Psoas muscle (tissue), 7 donors: ENCODE measurements at regions not wholly inside any gene's neighbourhood (a gene's known extent, or its start where the extent isn't known, plus 50 kb on each side); places are given as distances from the start of the nearest gene placed in this dataset.

Experiments
- ATAC-seq, 4 donors: fragments of 200-7000 bp; cut with Tn5 transposase; one replicate each; pipeline ENCODE4 v1.9.1; 2020; ENCODE audit warnings: moderate library complexity in 3 of 4, mild to moderate bottlenecking in 2 of 4
- DNase-seq, 2 donors: peaks; one replicate each; pipeline ENCODE4 v3.0.0-alpha.2; 2020
- H3K27ac ChIP-seq: fragments of 200-600 bp; one replicate; pipeline ENCODE4 v1.8.0; 2022
- H3K27me3 ChIP-seq, 3 donors: fragments of 200-600 bp in 1 of 3; one replicate each; pipeline versions ENCODE4 v1.6.1 to v1.8.0; 2013 to 2022; ENCODE audit warnings: low read length in 2 of 3, mild to moderate bottlenecking in 2 of 3, moderate library complexity in 1 of 3; ENCODE audit not compliant: insufficient read depth in 3 of 3
- H3K36me3 ChIP-seq, 2 donors: fragments of 200-600 bp in 1 of 2; one replicate each; pipeline versions ENCODE4 v1.6.1 to v1.8.0; 2013 to 2022; ENCODE audit warnings: low read depth in 1 of 2, mild to moderate bottlenecking in 1 of 2, moderate library complexity in 1 of 2; ENCODE audit not compliant: insufficient read depth in 1 of 2
- H3K4me1 ChIP-seq: fragments of 200-600 bp; one replicate; pipeline ENCODE4 v1.8.0; 2022
- H3K4me3 ChIP-seq: fragments of 200-600 bp; one replicate; pipeline ENCODE4 v1.8.0; 2022; ENCODE audit warnings: mild to moderate bottlenecking
- H3K9me3 ChIP-seq: fragments of 200-600 bp; one replicate; pipeline ENCODE4 v1.8.0; 2022
- WGBS, 3 donors: extraction: QIAGEN DNeasy Blood & Tissue Kit; methylation state at CpG; one replicate each; pipeline versions ENCODE4 v1.1.6 to v1.1.7; 2013; 5-methylcytosine and 5-hydroxymethylcytosine counted together
- intact Hi-C, 2 donors: fragments of 100-400 bp; cut with DNase I; formaldehyde crosslinking; loops; one replicate each; pipeline versions ENCODE4 v1.11.0 to v1.14.2; 2022
- TF ChIP-seq, protein P1 (sequence below): fragments of 200-600 bp; IDR thresholded peaks from one replicate; pipeline ENCODE4 v1.8.0; 2022; ENCODE audit warnings: antibody characterized with exemption
- donor health status: healthy with polysubstance abuse.
- donor health status: DM: no; HTN: no; CAD: no; lungs with moderate emphysema.
- donor health status: Bipolar disorder and iron deficiency.
- donor health status: healthy.
- donor health status: DM: yes; HTN: yes; CAD: no.
- donor health status: DM: no; HTN: no; CAD: no.
- donor health status: DM: yes; HTN: yes; CAD: no.

DNA sequence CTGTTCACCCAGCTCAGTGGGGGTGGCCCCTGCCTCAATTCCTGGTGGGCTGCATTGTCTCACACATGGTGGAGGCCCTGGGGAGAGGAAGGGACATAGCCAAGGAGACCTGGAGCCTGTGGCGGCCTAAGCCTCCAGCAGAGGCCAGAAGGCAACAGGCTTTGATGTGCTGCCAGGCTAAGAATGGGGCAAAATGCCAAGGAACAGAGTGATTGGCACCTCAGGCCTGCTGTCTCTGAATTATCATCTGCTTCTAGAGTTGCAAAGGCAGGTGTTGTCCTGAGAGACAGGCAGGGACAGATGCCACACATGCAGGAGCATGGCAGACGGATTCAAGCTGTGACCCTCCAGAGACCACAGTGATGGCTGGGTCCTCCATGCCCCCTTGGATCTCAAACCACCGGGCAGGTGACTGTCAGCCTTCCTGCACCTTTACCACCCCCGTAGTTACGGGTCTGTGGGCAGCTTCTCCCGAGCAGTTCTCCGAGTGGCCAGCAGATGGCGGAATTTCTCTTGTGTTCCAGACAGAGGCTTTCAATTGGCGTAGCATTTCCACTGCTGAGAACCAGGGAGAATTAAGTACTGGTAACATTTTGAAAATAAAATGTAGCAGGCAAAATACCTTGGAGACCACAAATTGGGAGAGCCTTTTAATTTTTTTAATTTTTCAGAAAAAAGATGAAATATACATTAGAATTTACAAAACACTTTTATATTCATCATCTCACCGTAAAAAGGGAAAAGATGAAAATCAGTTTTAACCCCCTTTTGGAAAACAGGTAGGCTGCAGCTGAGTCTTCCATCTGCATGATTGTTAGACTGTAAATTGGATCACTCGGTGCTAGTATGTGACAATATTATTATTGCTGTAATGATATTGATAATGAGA is 525.5 kb upstream of the CFAP20DC start:
- H3K4me1 ChIP-seq, result no peaks in the 10 kb centered on the region
- H3K9me3 ChIP-seq, result no peaks in the 10 kb centered on the region
- intact Hi-C loops, result loop anchor here (2.0 to 5.0 kb wide), 2 partner anchors 282 to 283 kb away; no protein-coding TSS in a partner anchor
- H3K27ac ChIP-seq, result no peak overlapping the region
- WGBS, 3 donors, result 14 to 19% (median 18%) methylated on average over 11 of the region's 11 CpGs
- H3K36me3 ChIP-seq, result no peaks in the 10 kb centered on the region
- TF ChIP-seq, protein P1, sequence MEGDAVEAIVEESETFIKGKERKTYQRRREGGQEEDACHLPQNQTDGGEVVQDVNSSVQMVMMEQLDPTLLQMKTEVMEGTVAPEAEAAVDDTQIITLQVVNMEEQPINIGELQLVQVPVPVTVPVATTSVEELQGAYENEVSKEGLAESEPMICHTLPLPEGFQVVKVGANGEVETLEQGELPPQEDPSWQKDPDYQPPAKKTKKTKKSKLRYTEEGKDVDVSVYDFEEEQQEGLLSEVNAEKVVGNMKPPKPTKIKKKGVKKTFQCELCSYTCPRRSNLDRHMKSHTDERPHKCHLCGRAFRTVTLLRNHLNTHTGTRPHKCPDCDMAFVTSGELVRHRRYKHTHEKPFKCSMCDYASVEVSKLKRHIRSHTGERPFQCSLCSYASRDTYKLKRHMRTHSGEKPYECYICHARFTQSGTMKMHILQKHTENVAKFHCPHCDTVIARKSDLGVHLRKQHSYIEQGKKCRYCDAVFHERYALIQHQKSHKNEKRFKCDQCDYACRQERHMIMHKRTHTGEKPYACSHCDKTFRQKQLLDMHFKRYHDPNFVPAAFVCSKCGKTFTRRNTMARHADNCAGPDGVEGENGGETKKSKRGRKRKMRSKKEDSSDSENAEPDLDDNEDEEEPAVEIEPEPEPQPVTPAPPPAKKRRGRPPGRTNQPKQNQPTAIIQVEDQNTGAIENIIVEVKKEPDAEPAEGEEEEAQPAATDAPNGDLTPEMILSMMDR, result peak; percentile 95
- no peaks in the 10 kb centered on the region for H3K27me3 ChIP-seq
- H3K4me3 ChIP-seq, result no peak overlapping the region
- peak; percentile 74 to 88 (median 80) for ATAC-seq
- DNase-seq, result peak; percentile 77 to 87

DNA sequence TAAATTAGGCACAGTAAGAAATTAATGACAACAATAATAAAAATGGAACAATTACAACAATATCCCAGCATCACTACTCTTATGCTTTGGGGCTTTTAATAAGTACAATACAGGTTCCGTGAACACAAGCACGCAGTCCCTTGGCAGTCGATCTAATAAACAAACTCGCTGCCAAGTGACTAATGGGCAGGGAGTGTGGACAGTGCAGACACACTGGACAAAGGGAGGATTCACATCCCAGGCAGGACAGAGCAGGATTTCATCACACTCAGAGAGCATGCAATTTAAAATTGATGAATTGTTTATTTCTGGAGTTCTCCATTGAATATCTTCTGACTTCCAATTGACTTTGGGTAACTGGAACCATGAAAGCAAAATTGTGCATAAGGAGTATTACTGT is 524.1 kb upstream of the CFAP20DC start:
- H3K4me1 ChIP-seq, result no peaks in the 10 kb centered on the region
- no peaks in the 10 kb centered on the region for H3K27me3 ChIP-seq
- H3K36me3 ChIP-seq, result no peaks in the 10 kb centered on the region
- H3K4me3 ChIP-seq, result no peak overlapping the region
- TF ChIP-seq, protein P1, result no peak
- no peaks in the 10 kb centered on the region for H3K9me3 ChIP-seq
- 14 to 30% (median 19%) methylated on average over 4 of the region's 4 CpGs for WGBS, 3 donors
- no peak overlapping the region for H3K27ac ChIP-seq
- intact Hi-C loops, result loop anchor here in 1 of 2 donors (2.0 kb wide), 1 partner anchor 285 kb away; no protein-coding TSS in a partner anchor
- ATAC-seq, result peak; percentile 58 to 85 (median 76)
- DNase-seq, result peak in 1 of 2 donors; percentile 24

DNA sequence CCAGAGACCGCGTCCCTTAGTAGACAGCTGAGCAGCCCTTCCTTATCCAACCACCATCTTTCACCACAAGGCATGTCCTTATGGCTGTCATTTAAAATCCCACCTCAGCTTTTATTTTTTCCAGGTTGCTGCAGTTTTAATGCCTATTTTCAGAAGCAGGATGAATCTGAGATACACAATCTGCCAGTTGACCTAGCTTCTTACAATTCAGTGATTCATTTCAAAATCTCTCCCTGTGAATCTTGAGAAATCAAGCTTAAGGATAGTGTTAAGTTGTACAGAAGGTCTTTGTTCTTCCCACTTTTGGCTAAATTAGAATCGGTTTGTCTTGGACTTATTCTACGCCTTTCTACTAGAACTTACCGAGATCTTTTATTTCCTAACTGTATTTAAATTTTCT is 522.3 kb upstream of the CFAP20DC start:
- no peaks in the 10 kb centered on the region for H3K27me3 ChIP-seq
- 94 to 97% (median 94%) methylated on average over 5 of the region's 5 CpGs for WGBS, 3 donors

DNA sequence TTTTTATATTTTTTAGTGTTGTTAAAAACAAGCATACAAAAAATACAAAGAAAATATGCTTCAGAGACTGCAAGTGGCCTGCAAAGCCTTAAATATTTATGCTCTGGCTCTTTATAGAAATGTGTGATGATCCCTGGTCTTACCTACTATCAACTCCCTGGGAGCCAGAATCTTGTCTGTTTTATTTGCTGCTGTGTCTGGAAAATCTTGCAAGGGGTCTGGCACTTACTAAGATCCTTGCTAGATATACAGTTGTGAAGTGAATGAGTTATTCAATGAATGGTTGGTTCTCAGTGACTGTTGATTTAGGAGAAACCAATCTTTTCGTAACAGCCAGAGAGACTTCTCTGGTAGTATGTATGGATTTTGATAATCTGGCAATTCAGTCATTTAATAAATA is 521.0 kb upstream of the CFAP20DC start:
- H3K9me3 ChIP-seq, result no peaks in the 10 kb centered on the region
- no peaks in the 10 kb centered on the region for H3K4me1 ChIP-seq
- WGBS, 3 donors, result 91 to 100% (median 97%) methylated on average over 1 of the region's 1 CpG
- DNase-seq (no peak), ATAC-seq (no peak)
- no peaks in the 10 kb centered on the region for H3K36me3 ChIP-seq
- no peaks in the 10 kb centered on the region for H3K27me3 ChIP-seq
- intact Hi-C loops, result no loop called here
- no peak overlapping the region for H3K27ac ChIP-seq
- TF ChIP-seq, protein P1, result no peak
- no peak overlapping the region for H3K4me3 ChIP-seq

More for the DNA sequence above, 522.3 kb upstream of the CFAP20DC start:
- TF ChIP-seq, protein P1, result no peak
- intact Hi-C loops, result no loop called here
- ATAC-seq (no peak), DNase-seq (no peak)
- Histone ChIP-seq H3K4me3 (no peak overlapping the region), H3K9me3 (no peaks in the 10 kb centered on the region), H3K36me3 (no peaks in the 10 kb centered on the region), H3K27ac (no peak overlapping the region), H3K4me1 (no peaks in the 10 kb centered on the region)
